Stimulated activated naive CD4-positive, alpha-beta T cell (primary cell): ENCODE measurements at regions not wholly inside any gene's neighbourhood (a gene's known extent, or its start where the extent isn't known, plus 50 kb on each side); places are given as distances from the start of the nearest gene placed in this dataset.
"Not testable (repeated sequence)": the region's sequence is repeated elsewhere in the genome, so short reads cannot be mapped to it uniquely, and the experiment has no call there.

Source experiments
- DNase-seq, 6 experiments: peaks; one replicate each; lab custom pipeline; 2025; lab: John Stamatoyannopoulos, UW

GRCh38 chrX:8105531-8105930 lies 65.5 kb downstream of the VCX2 start:
- no peak for DNase-seq

- DNase-seq = no peak
Observed at GRCh38 chrX:8103655-8104054, 67.4 kb downstream of the VCX2 start.

- no peak for DNase-seq
Observed at GRCh38 chrX:8091510-8091909, 79.6 kb downstream of the VCX2 start.

GRCh38 chrX:8090906-8091305 lies 80.2 kb downstream of the VCX2 start:
- DNase-seq = no peak

GRCh38 chrX:8090482-8090881 lies 80.6 kb downstream of the VCX2 start:
- DNase-seq = no peak

- DNase-seq = no peak
Observed at GRCh38 chrX:8089141-8089540, 81.9 kb downstream of the VCX2 start.

- no peak for DNase-seq
Observed at GRCh38 chrX:8084006-8084405, 87.1 kb downstream of the VCX2 start.

GRCh38 chrX:8083286-8083685 lies 87.8 kb downstream of the VCX2 start:
- no peak for DNase-seq

GRCh38 chrX:8075636-8076035 lies 95.4 kb downstream of the VCX2 start:
- DNase-seq = no peak

GRCh38 chrX:8067754-8068462 lies 103.2 kb downstream of the VCX2 start:
- DNase-seq = no peak

- DNase-seq = no peak
Observed at GRCh38 chrX:8052909-8053308, 118.2 kb downstream of the VCX2 start.

- DNase-seq = no peak
Observed at GRCh38 chrX:8049827-8050226, 121.2 kb downstream of the VCX2 start.

GRCh38 chrX:8048466-8048865 lies 121.3 kb upstream of the PNPLA4 start:
- DNase-seq = no peak

- DNase-seq = no peak
Observed at GRCh38 chrX:8044947-8045346, 117.7 kb upstream of the PNPLA4 start.

GRCh38 chrX:8043546-8043945 lies 116.3 kb upstream of the PNPLA4 start:
- no peak for DNase-seq

GRCh38 chrX:8043121-8043520 lies 115.9 kb upstream of the PNPLA4 start:
- DNase-seq = no peak

GRCh38 chrX:8042304-8042703 lies 115.1 kb upstream of the PNPLA4 start:
- no peak for DNase-seq

GRCh38 chrX:8039711-8040110 lies 112.5 kb upstream of the PNPLA4 start:
- not testable (repeated sequence) for DNase-seq

- DNase-seq = no peak
Observed at GRCh38 chrX:8037593-8038348, 110.6 kb upstream of the PNPLA4 start.

- DNase-seq = no peak
Observed at GRCh38 chrX:8036914-8037313, 109.7 kb upstream of the PNPLA4 start.

GRCh38 chrX:8034058-8034457 lies 106.8 kb upstream of the PNPLA4 start:
- no peak for DNase-seq

- no peak for DNase-seq
Observed at GRCh38 chrX:8033175-8033574, 106.0 kb upstream of the PNPLA4 start.

GRCh38 chrX:8030361-8030760 lies 103.1 kb upstream of the PNPLA4 start:
- no peak for DNase-seq

- DNase-seq = no peak
Observed at GRCh38 chrX:8027827-8028226, 100.6 kb upstream of the PNPLA4 start.
